Stimulated activated CD8-positive, alpha-beta memory T cell treated with anti-CD3 and anti-CD28 coated beads, Interleukin-7, amount 100 ng/mL, for 48 hours (primary cell): ENCODE measurements at regions not wholly inside any gene's neighbourhood (a gene's known extent, or its start where the extent isn't known, plus 50 kb on each side); places are given as distances from the start of the nearest gene placed in this dataset.

Experiments used
- DNase-seq, 2 donors: peaks; one replicate each; pipeline ENCODE4 v3.0.0-alpha.2; 2020; ENCODE audit warnings: low read depth in 1 of 2; ENCODE audit errors: extremely low read depth in 1 of 2

DNA sequence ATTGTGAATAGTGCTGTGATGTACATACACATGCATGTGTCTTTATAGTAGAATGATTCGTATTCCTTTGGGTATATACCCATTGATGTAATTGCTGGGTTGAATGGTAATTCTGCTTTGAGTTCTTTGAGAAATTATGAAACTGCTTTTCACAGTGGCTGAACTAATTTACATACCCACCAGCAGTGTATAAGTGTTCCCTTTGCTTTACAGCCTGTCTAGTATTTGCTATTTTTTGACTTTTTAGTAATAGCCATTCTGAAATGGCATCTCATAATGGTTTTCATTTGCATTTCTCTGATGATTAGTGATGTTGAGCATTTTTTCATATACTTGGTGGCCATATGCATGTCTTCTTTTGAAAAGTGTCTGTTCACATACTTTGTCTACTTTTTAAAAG, 54.5 kb upstream of the FAM78B start:
- DNase-seq = no peak

DNA sequence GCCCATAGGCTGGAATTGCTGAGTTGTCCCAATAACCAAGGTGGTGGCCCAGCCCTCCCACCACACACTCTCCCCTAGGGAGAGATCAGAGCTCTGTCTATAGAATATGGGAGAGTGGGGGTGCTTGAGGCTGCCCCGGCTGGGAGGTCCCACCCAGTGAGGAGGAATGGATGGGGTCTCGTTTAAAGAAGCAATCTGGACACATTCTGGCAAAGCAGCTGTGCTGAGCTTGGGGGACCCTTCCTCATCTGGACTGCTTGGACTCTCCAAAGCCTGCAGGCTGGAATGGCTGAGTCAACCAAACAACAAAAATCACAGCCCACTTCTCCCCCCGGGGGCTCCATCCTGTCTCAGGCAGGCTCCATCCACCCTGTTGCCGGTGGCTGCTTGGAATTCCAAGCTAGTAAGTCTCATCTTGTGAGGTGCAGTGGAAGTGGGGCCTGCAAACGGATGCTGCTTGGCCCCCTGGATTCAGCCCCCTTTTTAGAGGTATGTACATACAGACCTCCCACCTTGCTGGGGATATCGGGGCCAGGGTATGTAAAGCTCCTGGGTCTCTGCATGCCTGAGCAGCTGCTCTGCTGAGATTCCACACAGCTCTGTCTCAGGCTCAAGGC, 67.1 kb upstream of the FAM78B start:
- no peak for DNase-seq

DNA sequence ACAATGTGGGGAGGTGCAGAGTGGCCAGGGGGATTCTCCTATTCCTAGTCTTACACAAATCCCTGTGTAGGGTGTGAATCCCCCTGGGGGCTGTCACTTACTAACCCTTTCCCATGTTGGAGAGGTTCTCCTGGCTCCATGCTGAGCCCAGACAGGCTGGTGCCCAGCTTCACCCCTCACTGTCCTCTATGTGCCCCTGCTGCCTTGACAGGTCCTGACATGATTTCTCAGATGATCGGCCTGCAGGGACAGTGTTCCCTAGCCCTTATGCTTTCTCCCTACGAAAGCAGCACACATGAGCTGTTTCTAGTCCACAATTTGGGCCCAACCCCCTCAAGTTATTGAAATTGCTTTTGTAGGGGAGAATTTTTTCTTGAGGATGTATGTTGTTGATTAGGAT, 68.9 kb upstream of the FAM78B start:
- no peak for DNase-seq

DNA sequence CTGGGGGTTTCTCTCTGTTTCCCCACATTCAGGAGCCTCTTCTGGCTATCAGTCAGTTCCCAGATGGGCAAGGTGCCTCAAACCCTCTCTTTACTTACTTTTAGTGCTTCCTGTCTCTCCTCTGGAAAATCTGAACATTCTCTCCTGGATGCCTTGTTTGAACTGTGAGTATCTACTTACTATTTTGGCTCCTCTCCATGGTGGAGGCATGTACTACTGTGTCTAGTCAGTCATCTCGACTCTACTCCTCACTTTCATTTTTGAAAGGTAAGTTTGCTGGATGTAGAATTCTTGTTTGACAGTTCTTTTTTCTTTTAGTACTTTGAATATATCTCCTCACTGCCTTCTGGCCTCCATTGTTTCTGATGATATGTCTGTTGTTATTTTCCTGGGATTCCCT, 70.9 kb upstream of the FAM78B start:
- no peak for DNase-seq

DNA sequence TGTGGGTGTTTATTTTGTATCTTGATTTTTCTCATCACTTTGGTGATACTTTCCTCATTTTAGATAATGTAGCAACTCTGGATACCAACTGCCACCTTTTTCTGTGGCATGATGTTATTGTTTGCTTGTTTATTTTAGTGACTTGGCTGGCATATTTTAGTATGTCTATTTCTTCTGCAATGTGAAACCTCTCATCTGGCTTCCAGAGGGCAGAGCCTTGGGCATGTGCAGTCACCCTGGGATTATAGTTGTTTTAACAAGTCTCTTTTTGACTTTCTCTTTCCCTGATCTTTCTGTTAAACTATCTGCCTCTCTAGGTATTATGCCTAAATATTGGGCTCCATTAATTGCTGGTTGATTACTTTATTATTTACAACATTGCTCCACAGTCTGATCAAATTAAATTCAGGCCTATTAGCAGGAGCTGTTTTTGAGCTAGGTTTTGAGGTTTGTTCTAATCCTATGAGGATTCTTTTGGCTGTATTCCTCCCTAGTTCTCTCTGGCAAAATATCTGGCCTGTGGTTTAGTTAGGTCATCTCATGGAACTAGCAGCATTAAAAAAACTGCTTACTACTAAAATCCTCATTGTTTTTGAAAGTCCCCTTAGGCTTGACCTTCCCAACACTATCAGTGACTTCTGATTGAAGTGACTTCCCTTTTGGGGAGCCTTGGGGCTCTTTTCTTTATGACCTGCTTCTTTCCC, 86.4 kb upstream of the FAM78B start:
- no peak for DNase-seq

DNA sequence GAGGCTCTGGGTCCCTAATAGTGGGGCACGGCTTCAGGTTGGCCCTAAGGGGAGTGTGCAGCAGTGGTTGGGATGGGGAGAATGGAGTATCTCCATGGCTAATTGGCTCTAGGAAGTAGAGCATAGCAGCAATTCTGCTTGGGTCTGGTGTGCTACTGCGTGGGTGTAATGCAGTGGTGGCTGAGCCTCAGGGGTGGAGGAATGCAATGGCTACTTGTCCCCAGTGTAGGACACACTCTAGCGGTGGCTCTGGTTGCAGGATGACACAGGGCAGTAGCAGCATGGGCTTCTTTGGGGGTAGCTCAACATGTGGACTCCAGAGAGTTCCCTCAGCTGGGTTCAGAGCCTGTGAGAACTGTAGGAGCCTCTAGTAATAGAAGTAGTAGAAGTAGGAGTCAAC, 91.2 kb upstream of the FAM78B start:
- DNase-seq = no peak

DNA sequence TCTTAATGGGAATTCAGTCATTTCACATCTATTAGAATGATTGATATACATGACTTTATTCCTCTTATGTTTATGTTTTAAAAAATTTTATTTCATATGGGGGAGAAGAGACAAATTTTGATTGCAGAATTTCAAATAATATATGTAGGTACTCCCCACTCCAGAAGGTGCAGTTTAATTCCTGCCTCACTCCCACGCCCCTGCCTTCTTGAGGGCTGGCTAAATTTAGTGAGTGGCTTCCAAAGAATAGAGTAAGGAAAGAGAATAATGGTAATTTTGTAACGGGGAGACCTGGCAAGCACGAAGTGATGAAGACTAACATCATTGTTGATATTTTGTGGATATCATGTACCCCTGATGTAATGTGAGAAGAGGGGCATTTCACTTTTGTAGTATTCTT, 94.7 kb upstream of the FAM78B start:
- DNase-seq = no peak

DNA sequence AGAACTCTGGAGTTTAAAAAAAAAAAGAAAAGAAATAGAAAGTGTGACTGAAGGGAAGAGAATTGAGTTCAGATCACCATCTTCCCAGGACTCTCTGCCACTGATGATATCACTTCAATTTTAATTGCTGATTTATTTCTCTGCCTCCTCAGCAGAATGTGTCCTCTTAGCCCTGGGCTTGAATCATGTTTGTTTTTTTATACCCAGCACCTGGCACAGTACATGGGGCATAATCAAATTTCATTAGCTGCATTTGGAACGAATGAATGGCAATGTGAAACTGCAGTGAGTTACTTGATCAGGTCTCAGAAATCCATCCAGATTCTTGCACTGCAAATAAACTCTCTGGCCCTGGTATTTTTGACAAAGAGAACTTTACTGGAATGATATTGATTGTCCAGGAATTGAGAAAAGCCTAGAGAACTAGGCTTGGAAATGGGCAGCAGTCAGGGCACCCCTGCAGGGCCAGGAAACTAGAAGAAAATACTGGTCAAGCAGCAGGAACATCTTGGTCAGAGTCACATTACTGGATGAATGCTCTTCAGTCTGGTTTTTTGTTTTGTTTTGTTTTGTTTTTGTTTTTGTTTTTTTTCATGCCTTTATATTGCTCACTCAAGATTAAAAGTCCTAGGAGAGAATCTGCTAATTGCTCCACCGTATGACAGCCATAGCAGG, 103.8 kb upstream of the FAM78B start:
- no peak for DNase-seq

DNA sequence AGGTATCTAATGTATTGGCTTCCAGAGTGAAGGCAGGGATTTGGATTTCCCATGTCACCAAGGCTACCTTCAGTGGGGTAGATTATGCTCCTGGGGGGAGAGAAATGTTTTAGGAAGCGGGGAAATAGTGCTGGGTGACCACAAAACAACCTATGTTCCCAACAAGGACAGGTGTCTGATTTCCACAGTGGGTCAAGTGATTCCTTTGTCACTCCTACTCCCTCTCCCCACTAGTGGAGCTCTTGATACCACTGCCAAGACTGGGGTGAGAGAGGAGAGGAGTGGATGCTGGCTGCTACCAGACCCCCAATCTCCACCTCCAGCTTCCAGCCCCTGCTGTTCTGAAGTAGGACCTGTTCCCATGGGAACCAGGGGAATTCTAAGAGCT, 104.3 kb upstream of the FAM78B start:
- no peak for DNase-seq

DNA sequence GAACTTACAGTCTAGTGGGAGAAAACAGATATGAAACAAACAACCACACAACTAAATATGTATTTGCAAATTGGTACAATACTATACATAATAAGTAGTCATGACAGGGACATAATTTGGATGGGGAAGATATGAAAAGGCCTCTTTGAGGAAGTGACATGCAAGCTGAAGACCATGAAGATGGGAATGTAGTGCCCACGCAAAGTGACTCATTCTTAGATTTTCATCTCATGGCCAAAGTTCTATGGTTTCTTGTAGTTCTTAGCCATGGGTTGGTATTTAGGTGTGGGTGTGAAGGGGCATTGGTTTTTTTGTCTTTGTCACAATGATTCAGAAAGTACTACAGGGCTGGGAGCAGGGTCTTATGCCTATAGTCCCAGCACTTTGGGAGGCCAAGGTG, 105.4 kb upstream of the FAM78B start:
- no peak for DNase-seq

DNA sequence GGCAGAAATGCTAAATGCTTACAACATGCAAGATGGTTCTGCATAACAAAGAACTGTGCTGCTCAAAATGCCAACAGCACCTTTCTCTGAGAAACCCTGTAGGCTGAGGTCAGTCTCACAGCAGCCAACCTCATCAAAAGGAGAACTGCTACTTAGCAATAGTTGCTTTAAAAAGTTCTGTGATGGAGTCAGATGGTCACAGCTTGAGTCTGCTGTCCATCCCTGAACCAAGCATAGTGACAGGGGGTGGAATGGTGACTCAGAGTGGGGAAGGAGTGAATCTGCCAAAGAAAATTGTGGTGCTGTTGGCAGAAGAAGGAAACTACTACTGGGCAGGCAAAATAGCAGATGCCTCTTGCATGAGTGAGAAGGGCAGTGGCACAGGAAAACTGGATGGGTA, 106.0 kb upstream of the FAM78B start:
- no peak for DNase-seq

DNA sequence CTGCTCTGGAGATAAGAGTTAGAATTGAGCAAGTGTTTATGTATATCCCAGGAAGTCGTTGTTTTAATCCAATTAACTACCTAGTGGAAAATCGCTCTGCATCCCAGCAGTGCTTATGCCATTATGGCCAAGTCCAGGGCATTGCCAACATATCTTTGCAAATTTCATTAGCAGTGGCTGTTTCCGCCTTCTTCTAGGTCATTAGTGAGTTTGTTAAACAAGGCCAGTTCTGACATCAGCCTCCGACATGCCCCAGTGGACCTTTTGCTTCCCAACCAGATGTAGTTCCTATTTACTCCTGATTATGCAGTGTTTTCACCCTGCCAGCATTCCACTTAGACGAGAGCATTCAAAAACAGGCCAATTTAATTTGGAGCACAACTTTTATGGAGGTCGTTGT, 106.8 kb upstream of the FAM78B start:
- no peak for DNase-seq

DNA sequence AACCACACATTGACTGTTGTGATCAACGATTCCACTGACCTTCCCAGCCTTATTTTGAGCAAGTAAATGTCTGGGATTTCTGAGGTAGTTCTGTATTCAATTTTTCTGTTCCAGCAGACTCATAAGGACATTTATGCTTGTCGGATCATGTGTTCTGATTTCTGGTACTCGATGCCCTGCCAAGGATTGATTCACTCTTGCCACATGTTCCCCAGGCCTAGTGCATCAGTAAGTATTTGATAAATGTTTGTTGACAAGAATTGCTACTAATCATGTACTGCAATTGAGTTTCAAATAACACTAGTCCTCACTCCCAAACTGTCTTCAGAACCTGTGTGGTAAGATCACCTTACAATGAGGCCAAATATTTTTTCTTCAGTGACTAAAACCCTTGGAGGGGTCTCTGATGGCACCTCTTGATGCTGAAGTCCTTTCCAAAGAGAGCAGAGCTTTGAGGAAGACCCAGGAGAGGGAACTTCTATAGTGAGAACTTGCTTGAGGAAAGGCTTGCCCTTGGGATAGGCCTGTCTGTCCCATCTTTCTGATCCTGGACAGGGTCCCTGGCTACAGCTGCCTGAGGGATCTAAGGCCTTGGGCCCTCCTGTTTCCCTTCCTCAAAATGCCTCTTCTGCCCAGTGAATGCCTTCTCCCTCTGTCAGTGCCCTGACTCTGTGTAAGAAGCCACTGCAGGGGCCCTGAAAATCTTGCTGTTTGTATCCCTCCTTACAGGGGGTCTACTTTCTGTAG, 115.8 kb upstream of the FAM78B start:
- no peak for DNase-seq

DNA sequence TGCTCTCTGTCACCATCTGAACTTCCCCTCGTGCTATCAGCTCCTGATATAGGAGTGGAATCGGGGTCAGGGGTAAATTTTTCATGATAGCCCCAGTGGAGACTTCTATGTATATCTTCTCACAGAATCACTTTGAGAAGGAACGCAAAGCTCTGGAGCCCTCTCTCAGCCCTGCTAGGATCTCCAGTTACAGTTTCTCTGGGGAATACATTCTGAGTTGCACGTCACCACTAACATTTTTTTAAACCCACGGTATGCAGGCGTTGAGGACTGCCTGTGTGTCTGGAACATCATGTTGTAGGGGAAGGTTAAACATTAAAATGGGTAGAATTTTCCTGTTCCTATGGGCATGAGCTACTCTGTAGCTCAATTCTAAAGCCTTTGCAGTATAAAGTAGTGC, 116.4 kb upstream of the FAM78B start:
- DNase-seq = no peak

DNA sequence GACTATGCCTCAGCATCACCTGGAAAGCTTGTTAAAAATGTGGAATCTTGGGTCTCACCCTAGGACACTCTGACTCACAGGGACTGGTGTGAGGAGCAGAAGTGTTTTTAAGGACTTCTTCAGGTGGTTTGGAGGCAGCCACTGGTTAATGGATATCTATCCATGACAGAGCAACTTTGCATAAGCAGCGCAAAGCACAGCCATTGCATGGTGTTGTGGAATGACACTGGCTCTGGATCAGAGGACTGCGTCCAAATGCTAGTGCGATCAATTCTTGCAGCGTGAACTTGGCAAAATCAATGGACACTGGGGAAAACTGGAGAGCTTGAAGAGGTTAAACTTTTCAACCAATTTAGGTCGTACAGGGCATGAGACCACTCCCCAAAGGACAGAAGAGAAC, 116.8 kb upstream of the FAM78B start:
- no peak for DNase-seq

DNA sequence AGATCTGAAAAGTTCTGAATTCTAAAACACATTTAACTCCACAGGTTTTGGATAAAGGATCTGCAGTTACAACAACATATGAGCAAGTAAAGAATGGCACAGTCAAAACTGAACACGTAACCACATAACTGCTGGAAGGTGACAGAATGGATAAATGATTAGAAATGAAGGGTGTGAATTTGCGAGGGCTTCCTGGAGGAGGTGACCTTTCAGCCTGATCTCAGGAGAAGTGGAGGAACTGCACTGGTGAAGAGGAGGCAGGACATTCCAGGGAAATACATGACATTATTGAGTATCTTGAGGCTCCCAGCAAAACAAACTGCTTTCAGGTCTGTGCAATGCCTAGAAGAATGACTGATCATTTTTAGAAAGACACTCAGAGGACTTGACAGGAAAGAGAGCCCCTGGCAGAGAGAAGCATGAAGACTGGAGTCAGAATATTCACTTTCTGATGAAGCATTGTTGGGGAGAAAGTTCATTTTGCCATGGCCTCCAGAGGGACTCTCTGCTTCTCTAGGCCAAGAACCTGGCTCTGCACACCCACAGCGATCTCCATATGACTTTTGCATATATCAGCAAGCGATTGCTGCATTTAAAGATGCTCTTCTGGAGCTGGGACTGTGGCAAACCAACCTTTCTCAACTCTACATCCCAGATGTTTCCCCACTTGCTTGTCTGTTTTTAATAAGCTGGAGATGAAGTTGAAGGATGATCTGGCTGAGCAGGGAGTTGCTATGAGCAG, 122.7 kb upstream of the FAM78B start:
- no peak for DNase-seq

DNA sequence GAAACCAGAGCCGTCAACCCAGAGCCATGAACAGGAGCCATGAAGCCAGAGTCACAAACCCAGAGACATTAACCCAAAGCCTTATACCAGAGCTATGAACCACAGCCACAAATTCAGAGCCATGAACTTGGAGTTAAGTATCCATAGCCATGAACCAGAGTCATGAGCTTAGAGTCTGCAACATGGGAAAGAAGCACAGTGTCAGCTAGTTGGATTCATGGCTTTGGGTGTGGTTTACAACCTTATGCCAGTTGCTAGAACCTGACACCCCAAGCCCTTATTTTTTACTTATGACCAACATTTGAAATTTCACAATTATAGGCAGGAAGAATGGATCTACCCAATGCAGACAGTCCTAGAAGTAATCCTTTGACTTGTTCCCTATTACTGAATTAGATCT, 128.9 kb upstream of the FAM78B start:
- DNase-seq = no peak

DNA sequence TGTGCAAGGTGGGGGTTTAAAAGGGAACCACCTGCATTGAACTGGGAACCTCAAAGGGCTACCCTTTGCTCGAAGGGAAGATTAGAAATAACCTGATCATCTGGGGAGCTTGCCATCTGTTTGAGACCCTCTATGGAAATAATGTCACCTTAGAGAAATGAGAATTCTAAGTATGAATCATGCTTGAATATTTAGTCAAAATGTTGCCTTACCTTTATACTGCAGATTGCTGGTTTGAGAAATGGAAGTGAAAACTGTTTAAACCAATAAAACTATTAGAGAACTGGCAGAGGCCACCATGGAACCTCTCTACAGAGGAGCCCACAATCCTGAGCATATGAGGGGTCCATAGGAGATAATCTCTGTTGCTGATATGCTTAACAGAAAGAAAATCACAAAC, 131.2 kb upstream of the FAM78B start:
- DNase-seq = no peak

DNA sequence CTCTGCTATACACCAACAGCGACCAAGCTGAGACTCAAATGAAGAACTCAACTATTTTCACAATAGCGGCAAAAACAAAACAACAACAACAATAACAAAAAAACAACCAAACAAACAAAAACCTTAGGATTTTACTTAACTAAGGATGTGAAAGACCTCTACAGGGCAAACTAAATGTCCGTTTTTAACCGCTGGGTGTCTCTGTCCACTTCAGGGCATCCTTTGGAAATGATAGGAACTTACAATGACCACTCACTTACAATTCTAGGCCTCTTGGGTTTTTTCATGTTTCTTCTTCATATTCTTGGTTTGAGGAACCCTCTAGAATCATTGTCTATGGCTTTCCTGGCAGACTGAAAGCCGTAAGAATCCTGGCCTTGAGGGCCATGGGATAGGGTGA, 134.0 kb upstream of the FAM78B start:
- DNase-seq = no peak

DNA sequence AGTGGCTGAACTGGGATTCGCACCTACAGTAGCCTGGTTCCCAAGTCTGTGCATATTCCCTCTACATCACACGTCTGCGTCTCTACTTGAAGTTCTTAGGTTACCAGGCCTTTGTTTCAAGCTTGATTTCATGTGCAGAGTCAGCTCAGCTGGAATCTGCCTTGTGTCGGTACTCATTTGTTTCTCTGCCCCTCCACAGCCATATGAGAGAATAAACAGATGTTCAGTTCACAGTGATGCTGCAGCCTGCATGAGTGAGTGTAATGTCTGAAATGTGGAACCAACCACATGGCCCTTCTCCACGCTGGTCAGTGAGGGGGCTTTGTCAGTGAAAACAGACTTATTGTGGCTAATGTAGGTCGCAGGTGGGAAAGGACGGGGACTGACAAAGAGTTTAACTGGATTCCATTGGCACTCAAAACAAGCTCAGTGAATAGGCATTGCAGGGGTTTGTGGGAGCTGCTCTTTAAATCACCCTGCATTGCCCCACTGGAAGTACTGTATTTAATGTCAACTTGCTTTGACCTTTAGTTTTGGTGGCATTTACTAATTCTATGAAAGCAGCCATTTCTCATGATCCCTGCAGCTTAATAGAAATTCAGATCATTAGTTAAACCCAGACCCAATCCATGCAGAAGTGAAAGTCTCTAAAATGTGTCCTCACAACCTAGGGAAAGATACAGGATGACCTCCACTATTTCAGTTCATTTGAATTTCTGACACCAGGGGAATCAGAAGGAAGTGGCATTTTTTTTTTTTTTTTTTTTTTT, 136.4 kb upstream of the FAM78B start:
- no peak for DNase-seq
